Astrocyte of the cerebellum (primary cell): ENCODE measurements at regions not wholly inside any gene's neighbourhood (a gene's known extent, or its start where the extent isn't known, plus 50 kb on each side); places are given as distances from the start of the nearest gene placed in this dataset.

Source experiments
- DNase-seq: peaks from one replicate; pipeline ENCODE4 v3.0.0-alpha.2; 2011; ENCODE audit warnings: low read depth
- H3K4me3 ChIP-seq: 2 replicates; pipeline ENCODE4 v1.5.1; 2011; ENCODE audit warnings: mild to moderate bottlenecking, low read depth, low read length, moderate library complexity
- in situ Hi-C: cut with HindIII; loops from 2 replicates; pipeline ENCODE4 v1.10.0; 2017; ENCODE audit warnings: low sequenced_read_pairs
- TF ChIP-seq, protein P1 (sequence below): IDR thresholded peaks from 2 replicates; pipeline ENCODE4 v1.5.1; 2012; ENCODE audit warnings: low read length, low read depth, moderate library complexity, mild to moderate bottlenecking; ENCODE audit errors: missing control alignments

DNA sequence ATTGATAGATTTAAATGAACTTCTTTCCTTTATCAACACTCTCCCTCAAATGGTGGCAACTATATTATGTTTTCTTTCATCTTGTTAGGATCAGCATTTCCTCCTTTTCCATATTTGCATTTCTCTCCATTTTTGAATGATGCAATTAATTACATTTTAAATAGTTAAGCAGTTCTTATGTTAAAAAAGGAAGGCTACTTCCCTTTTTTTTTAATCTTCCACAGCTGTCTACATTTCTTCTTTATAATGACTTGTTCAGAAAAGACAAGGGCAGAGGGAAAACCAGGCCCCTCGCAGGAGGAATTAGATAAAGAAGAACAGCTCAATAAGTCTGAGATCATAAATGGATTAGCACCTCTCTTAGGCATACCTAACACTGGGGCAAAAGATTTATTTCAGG is 208.9 kb downstream of the ARL4A start:
- TF ChIP-seq, protein P1, sequence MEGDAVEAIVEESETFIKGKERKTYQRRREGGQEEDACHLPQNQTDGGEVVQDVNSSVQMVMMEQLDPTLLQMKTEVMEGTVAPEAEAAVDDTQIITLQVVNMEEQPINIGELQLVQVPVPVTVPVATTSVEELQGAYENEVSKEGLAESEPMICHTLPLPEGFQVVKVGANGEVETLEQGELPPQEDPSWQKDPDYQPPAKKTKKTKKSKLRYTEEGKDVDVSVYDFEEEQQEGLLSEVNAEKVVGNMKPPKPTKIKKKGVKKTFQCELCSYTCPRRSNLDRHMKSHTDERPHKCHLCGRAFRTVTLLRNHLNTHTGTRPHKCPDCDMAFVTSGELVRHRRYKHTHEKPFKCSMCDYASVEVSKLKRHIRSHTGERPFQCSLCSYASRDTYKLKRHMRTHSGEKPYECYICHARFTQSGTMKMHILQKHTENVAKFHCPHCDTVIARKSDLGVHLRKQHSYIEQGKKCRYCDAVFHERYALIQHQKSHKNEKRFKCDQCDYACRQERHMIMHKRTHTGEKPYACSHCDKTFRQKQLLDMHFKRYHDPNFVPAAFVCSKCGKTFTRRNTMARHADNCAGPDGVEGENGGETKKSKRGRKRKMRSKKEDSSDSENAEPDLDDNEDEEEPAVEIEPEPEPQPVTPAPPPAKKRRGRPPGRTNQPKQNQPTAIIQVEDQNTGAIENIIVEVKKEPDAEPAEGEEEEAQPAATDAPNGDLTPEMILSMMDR: no peak
- in situ Hi-C loops: no loop called here
- no peak overlapping the region for H3K4me3 ChIP-seq
- DNase-seq: no peak

DNA sequence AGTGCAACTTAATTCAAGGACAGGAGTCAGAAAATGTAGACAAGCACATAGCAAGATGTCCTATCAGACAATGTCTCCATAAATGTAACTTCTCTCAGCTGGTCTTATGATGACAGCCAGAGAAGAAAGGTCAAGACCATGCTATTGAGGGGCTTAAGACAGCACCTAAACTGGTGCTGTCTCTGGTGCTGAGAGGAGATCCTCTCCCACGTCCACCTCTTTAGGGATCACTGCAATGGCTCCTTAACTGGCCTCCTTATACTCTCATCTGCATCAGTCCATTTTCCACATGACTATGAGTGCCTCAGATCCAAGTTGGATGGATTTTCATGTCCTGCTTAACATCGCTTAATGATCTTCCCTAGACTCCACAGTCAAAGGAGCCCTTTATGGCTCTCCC is 210.6 kb downstream of the ARL4A start:
- no peak for DNase-seq
- H3K4me3 ChIP-seq: no peak overlapping the region
- in situ Hi-C loops: no loop called here
- TF ChIP-seq, protein P1: no peak

DNA sequence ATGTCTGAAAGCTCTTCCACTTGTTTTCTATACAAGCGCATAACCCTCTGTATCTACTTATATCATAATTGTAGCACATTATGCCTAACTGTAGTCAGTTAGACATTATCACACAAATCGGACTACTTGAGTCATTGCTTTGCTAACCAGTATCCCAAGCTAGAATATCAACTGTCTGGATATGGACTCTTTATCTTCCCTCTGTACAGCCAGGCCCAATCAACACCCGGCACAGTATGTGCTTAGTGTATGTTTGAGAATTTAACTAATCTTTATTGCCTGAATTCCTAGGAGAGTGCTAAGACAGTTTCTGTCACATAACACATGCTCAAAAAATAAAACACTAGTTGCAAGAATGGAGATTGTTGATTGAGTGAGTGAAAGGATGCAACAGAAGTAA is 211.2 kb downstream of the ARL4A start:
- no peak overlapping the region for H3K4me3 ChIP-seq
- in situ Hi-C loops: no loop called here
- no peak for DNase-seq
- TF ChIP-seq, protein P1: no peak

DNA sequence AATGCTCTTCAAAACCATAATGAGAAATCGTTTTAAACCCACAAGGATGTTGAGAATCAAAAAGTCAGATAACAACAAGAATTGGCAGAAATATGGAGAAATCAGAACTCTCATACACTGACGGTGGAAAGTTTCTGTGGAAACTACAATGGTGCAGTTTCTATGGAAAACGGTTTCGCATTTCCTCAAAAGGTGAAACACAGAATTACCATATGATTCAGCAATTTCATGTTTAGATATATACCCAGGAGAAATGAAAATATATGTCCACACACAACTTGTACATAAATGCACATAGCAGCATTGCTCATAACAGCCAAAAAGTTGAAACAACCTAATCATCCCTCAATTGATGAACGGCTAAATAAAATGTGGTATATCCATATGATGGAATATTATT is 218.2 kb downstream of the ARL4A start:
- no peak for DNase-seq
- H3K4me3 ChIP-seq: no peak overlapping the region
- in situ Hi-C loops: no loop called here
- TF ChIP-seq, protein P1: no peak

DNA sequence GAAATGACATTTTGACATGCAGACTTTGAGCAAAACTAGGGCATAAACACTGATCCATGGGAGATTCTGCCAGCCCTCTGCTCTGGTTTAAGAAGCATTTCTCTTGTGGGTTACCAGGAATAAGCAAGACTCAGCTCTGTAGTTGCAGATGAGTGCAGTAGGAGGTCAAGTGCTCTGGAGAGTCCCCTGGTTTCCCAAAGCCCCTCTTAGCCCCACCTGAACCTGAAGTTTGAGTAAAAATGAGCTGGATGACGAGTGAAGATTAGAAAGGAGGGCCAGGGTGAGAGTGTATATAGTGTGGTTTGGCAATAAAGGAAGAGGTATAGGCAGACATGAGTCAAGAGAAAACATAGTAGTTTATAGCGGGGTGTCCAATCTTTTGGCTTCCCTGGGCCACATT is 220.3 kb downstream of the ARL4A start:
- DNase-seq: no peak
- TF ChIP-seq, protein P1: no peak
- no peak overlapping the region for H3K4me3 ChIP-seq
- in situ Hi-C loops: no loop called here

DNA sequence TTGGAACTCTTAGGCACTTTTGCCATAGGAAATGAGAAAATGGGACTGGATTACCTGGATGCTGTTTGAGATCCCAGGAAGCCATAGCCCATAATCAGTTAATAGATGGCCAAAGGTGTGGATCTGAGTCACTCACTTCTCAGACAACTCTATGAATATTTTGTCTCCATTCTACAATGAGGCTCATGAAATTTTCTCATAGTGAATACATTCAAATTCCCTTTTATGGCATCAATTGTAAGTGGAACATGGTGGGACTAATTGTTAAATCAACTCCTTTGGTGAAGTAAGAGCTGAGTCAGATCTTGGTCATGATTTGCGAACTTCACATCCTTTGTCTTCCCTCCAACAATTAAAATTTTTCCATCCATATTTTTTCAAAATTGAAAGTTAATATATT is 222.1 kb downstream of the ARL4A start:
- H3K4me3 ChIP-seq: no peak overlapping the region
- TF ChIP-seq, protein P1: no peak
- in situ Hi-C loops: no loop called here
- no peak for DNase-seq

DNA sequence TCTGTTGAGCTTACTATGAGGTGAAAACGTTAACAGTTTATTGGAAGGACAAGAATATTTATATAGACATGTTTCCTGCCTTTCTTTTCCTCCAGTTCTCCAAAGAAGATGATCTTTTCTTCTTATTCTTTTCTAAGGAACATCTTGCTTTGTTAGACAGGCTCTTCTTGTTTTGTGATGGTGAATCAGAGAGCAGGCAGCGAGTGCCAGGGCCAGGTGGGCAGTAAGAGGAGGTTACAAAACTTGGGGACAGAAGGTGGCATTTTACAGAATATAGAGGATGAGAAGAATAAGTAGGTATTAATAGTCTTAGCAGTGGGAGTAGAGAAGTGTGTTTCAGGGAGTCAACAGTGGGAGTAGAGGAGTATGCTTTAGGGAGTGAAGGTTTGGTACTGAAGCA is 223.6 kb downstream of the ARL4A start:
- no peak for DNase-seq
- TF ChIP-seq, protein P1: no peak
- in situ Hi-C loops: no loop called here
- H3K4me3 ChIP-seq: no peak overlapping the region
